GM20431 (cell line): ENCODE measurements at regions not wholly inside any gene's neighbourhood (a gene's known extent, or its start where the extent isn't known, plus 50 kb on each side); places are given as distances from the start of the nearest gene placed in this dataset.

Experiments used
- in situ Hi-C: fragments of 300-500 bp; cut with MseI, MboI; formaldehyde crosslinking; loops from one replicate; pipeline ENCODE4 v1.15.0; 2020; ENCODE audit warnings: low sequenced_read_pairs; ENCODE audit not compliant: unreplicated experiment

GRCh38 chr4:181427076-181427475 lies 816.1 kb upstream of the TENM3 start:
- in situ Hi-C loops, result no loop called here

DNA sequence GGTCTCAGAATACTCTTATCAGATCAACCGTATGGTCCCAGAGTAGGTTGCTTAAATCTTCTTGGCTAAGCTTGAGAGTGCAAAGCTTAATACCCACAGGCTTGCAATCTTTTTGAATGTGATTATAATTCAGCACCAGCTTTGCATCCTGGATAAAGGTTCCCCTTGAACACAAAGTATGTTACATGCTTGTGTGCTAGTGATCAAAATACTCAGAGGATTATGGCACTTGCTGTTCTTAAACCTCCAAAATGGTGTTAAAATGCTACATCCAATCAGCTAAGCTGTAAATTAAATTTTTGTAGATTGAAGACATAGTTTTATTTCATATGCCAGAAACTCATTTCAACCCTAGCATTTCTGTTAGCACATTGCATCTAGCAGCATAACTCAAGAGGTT lies 812.2 kb upstream of the TENM3 start:
- in situ Hi-C loops, result no loop called here

- in situ Hi-C loops, result no loop called here
Observed at GRCh38 chr4:181431661-181432060, 811.5 kb upstream of the TENM3 start.

GRCh38 chr4:181432335-181432734 lies 810.9 kb upstream of the TENM3 start:
- in situ Hi-C loops, result no loop called here

GRCh38 chr4:181437895-181438294 lies 805.3 kb upstream of the TENM3 start:
- in situ Hi-C loops, result no loop called here

GRCh38 chr4:181438641-181439040 lies 804.6 kb upstream of the TENM3 start:
- in situ Hi-C loops, result no loop called here

GRCh38 chr4:181443021-181443420 lies 800.2 kb upstream of the TENM3 start:
- in situ Hi-C loops, result no loop called here

DNA sequence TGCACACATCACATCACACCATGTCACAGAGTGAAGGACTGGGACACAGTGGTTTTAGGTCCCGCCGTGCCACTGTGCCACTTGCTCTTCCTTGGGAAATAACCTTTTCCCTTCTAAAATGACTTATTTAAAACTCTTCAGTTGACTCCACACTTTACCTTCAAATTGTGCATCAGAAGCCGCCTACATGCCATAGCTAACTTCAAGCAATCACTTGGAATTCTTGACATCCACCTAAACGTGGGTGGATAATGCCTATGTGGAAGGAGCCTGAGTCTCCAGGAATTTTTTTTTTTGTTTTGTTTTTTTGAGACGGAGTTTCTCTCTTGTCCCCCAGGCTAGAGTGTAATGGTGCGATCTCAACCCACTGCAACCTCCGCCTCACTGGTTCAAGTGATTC lies 777.4 kb upstream of the TENM3 start:
- in situ Hi-C loops, result no loop called here

DNA sequence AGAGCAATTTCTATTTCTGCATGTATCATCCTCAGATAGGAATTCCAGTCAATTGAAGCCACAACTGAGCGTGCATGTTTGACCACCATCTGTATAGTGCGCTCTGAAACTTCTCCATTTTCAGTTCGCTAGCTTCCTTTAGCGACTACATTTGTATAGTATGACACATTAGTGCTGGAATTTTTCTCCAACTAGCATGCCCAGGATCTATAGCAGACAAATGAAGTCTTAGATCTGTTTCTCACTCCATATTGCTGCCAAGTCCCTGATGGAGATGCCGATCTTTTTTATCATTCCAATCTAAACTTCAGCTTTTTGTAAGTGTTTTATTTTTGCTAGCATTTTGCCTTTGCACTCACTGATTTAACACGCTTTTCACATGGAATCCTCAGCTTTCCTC lies 774.8 kb upstream of the TENM3 start:
- in situ Hi-C loops, result no loop called here

DNA sequence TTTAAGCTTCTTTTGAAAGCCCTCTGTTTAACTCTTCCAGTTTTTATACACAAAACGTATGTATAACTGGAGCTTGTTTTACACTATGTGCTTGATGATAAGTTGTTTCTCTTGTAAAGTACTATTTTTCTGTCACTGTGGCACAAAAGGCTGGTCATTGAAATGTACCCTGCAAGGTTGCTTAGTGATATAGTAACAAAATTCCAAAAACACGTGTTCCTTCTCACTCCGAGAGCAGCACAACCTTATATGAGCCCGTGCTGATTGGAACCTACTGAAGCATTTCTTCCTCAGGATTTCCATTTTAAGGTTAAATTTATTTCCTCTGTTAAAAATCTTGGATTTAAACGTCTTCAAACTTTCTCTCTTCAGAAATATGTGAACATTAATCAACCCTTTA lies 772.9 kb upstream of the TENM3 start:
- in situ Hi-C loops, result no loop called here

- in situ Hi-C loops, result no loop called here
Observed at GRCh38 chr4:181475359-181475758, 767.8 kb upstream of the TENM3 start.

GRCh38 chr4:181475781-181476507 lies 767.3 kb upstream of the TENM3 start:
- in situ Hi-C loops, result no loop called here

DNA sequence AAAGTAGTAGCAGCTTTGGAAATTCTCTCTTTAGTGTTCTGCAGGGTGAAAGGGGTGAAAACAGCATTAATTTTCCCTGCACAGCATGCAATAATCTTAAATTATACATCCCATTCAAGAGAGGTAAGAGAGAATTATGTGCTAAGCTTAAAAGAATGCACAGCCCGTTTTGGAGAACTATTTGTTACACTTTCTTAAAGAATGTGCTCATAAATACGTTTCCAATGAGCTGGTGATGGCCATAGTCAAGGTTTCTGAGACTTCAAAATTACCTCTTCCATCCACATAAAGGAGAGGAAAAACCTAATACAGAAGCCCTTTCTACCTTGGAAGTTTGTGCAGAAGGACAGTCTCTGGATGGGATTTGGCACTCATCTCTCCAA lies 766.7 kb upstream of the TENM3 start:
- in situ Hi-C loops, result no loop called here

DNA sequence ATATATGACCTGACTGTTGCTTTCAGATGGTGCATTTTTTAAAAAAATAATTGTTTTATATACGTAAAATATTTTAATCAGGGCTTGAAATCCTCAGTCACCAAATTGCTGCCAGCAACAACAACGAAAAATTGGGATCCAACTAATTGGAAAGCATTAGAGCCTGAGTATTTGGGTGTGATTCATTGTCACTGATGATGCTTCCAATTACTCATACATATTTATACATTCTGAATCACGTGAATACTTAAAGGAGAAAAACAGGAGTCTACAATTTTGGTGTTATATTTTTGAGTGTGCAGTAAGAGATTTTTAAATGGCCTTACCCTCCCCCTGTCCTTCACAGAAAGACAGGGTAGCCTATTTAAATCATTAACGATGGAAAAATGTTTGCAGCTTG lies 765.6 kb upstream of the TENM3 start:
- in situ Hi-C loops, result no loop called here

DNA sequence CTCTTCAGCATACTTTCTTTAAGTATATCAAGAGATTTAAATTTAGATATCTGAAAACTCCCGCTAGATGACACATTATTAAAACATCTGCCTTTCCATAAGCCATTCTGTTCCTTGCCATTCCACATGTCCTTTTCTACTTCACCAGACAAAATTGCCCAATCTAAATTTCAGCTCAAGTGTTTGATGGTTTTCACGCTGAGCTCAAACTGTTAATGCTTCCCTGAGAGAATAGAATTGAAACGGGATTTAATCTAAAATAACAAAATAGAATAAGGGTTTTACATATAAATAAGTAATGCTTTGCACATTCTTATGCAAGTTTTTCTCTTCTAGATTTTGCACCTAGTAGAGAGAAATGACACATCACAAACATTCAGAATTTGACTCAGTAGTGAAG lies 764.5 kb upstream of the TENM3 start:
- in situ Hi-C loops, result no loop called here

DNA sequence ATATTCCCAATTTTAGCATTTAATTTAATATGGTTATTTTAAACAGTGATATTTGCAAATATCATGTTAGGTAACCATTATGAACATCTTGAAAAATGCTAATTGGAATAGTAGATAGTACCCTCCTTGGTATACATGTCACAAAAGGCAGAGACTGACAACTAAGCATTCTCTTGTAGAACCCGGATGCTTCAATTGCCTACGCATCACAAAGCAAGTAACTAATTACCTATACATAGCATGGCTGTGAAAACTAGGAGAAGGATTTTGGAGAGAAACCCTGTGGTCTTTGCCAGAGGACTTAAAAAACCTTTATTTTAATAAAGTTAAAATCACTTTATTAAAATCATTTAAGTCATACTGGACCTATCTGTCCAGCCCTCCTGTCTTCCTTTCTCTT lies 764.1 kb upstream of the TENM3 start:
- in situ Hi-C loops, result no loop called here

DNA sequence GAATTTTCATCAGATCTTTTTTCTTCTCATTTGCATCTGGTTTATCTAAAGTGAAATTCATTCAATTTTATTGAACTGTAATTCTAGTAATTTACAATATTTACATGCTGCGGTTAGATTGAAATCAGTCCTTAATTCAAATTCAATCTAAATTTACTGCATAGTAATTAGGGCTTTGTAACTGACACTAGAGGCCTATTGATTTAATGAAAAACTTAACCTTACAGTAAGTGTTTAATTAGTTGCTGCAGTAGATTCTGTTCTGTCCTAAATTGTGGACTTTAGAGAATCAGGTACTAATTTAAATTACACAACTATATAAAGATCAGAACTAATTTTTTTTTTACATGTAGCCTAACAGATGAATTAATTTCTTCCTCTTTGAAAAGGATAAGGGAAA lies 758.8 kb upstream of the TENM3 start:
- in situ Hi-C loops, result no loop called here

GRCh38 chr4:181488926-181489325 lies 754.3 kb upstream of the TENM3 start:
- in situ Hi-C loops, result no loop called here

DNA sequence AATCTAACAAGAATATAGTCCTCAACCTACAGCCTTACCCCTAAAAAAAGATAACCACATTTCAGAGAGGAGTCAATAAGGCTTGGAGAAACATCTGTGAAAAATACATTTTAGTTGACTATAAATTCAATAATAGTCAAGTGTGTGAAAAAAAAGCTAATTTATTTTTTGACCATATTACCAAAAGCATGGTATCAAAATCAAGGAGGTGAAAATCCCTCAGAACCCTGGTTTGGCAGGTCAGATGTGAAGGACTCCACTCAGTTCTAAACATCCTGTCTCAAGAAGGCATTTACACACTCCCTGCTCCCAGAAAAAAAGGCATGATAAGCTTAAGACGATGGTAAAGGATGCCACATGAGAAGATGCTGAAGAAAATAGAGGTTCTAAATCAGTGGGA lies 745.1 kb upstream of the TENM3 start:
- in situ Hi-C loops, result no loop called here

DNA sequence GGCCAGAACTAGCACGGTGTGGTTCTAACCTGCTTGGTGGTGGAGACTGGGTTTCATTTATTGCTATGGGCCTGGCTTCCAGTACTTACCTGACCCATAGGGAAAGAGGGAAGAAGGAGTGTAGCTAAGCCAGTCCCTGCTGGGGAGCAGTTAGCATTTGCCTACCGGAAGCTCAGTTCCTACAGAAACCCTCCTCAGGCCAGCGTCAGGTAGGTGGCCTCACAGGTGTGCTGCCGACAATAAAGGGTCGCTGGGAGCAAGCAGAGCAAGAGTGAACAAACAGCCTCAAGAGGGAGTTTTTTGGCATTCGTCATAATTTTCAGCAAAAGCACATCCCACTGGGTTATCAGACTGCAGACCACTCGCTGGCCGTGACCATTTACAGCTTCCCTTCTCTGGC lies 740.6 kb upstream of the TENM3 start:
- in situ Hi-C loops, result no loop called here

GRCh38 chr4:181503687-181504390 lies 739.4 kb upstream of the TENM3 start:
- in situ Hi-C loops, result no loop called here

DNA sequence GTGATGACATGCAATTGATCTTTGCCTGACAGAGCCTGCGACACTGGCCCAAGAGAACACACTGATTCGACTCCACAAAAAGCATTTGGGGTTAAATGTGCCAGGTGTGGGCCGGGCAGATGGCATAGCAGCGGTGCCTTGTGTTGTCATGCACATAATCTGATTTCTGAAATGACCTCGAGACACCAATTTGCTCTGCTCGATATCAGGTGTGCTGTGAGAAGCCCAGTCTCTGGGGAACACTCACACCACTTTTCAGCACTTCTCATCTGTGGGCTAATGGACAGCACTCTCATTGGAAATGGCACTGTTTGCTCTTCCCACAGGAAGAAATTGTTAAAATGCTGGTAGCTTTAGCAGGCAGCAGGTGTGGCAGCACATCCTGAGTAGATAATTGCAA lies 738.3 kb upstream of the TENM3 start:
- in situ Hi-C loops, result no loop called here
